ENCODE measurements at regions not wholly inside any gene's neighbourhood (a gene's known extent, or its start where the extent isn't known, plus 50 kb on each side); places are given as distances from the start of the nearest gene placed in this dataset.
"Not testable (repeated sequence)": the region's sequence is repeated elsewhere in the genome, so short reads cannot be mapped to it uniquely, and the experiment has no call there.

DNA sequence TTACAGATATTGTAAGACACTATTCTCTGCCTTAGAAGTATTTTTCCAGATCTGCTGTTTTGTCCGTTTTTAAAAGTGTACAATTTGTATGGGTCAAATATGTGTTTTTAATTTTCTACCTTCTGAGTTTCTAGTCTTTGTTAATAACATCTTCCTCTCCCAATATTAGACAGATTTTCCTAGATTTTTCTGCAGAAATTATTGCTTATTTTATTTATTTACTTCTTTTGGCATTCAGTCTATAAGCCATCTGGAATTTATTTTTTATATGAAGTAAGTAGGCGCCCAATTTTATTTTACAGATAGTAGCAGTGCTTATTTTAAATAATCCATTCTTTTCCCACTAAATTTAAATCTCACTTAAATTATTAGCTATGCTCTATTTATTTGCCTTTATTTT is 103.1 kb upstream of the PLEKHG1 start:
- DNase-seq (ENCODE audit: low read depth): no peak

DNA sequence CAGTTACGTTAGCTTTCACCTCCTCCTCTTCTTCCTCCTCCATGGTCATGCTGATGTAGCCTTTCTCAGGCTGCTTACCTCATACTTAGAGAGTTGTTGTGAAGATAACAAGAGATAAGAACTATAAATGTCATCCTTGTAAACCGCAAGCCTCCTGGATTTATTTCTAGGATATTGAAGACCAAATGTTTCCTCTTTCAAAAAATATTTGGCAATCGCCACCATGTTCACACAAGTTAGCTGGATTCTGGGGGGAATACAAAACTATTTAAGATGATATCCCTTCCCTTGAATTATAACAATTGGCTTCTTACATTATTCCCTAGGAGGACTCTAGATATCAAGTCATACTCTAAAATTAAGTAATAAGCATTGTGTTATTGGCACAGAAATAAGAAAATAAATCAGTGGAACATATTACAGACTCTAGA is 99.8 kb upstream of the PLEKHG1 start:
- DNase-seq (ENCODE audit: low read depth): no peak

DNA sequence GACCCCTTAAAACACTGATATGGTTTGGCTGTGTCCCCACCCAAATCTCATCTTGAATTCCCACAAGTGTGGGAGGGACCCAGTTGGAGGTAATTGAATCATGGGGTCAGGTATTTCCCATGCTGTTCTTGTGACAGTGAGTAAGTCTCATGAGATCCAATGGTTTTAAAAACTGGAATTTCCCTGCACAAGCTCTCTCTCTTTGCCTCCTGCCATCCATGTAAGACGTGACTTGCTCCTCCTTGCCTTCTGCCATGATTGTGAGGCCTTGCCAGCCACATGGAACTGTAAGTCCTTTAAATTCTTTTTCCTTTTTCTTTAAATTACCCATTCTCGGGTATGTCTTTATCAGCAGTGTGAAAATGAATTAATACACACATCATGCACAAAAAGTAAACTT is 99.1 kb upstream of the PLEKHG1 start:
- not testable (repeated sequence) for DNase-seq (ENCODE audit: low read depth)

DNA sequence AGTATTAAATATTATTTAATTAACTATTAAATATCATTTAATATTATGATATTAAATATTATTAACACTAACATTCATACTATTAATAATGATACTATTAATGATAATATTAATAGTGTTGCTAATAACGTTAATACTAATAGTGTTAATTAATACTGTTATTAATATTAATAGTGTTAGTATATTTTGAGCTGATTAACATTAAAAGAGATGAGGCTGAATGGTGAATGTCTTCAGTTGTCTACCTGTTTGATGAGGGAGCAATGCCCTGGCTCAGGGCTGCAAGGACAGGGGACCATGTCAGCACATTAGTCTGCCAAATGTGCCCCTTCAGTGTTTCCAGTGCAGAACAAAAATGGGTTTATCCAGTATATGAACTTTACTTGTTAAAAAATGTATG is 96.6 kb upstream of the PLEKHG1 start:
- DNase-seq (ENCODE audit: low read depth): no peak

- no peak for DNase-seq (ENCODE audit: low read depth)
Measured at GRCh38 chr6:150503586-150504339, 95.9 kb upstream of the PLEKHG1 start.

- DNase-seq (ENCODE audit: low read depth): not testable (repeated sequence)
Measured at GRCh38 chr6:150507361-150507760, 92.3 kb upstream of the PLEKHG1 start.

DNA sequence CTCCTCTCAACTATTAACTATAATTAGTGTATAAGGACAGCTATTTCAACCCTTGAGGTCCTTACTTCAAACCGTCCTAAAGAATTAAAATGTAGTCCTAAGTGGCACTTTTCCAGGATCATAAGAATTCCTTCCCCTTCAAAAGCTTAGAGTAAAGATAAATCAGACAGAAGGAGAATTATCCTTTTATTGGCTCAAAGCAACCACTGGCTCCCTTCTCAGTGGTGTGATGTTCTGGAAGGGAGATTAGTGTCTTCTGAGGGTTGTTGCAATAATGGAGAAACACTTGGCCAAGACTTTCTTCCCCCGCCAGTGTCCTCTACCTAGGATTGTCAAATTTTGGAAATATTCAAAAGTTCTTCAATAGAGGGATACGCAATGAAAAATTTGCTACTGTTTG is 89.1 kb upstream of the PLEKHG1 start:
- no peak for DNase-seq (ENCODE audit: low read depth)

GRCh38 chr6:150511313-150511712 is 88.4 kb upstream of the PLEKHG1 start:
- no peak for DNase-seq (ENCODE audit: low read depth)

DNA sequence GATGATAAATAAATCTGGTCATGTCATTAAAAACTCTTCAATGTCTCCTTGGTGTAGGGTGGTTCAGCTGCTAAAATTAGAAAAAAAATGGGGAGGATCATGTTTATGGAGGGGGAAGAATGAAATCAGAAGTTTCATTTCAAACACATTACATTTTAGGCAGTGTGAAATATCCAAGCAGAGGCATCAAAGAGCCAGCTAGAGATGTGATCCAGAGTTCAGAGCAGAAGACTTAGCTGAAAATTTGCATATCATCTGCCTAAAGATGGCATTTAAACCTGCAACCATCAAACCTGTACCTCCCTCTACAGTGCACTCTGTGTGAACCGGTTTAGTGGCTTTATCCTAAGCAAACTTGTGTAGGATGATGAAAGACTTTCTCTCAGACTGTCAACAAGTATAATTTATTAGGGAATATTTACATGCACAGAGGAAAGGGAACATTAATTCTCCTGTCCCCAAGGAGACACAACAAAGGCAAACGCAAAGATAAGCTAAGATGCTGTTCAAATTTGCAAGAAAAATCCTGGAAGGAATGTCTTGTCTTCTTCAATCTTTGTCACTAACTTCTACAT is 84.8 kb upstream of the PLEKHG1 start:
- DNase-seq (ENCODE audit: low read depth): no peak

GRCh38 chr6:150516199-150516598 is 83.5 kb upstream of the PLEKHG1 start:
- DNase-seq (ENCODE audit: low read depth): no peak

DNA sequence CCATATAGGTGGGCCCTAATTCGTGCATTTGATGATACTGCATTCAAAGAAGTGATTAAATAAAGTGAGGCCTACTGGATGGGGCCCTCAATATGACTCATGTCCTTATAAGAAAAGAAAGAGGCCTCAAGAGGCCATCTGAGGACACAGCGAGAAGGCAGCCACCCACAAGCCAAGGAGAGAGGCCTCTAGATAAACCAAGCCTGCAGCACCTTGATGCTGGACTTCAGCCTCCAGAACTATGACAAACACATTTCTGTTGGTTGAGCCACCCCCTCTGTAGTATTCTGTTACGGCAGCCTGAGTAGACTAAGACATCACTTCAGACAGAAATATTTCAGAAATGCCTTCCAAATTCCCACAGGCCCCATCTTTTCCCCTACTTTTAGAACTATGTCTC is 82.5 kb upstream of the PLEKHG1 start:
- no peak for DNase-seq (ENCODE audit: low read depth)

DNA sequence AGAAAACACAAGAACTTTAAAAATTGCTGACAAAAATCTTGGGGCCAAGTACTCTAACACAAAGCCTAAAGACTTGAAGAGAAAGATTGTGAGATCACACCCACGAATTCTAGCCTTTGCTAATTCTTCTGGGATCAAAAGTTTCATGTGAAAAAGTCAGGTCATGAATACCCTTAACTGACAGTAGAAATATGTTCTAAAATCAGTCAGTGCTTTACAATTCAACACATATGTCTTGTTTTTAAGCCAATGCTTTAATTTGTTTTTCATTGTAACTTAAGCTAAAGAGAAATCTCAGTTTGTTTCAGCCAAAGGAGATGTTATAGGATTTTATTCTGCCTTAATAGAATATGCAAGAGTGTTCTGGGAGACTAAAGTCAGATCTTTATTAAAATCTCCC is 78.2 kb upstream of the PLEKHG1 start:
- DNase-seq (ENCODE audit: low read depth): no peak

- DNase-seq (ENCODE audit: low read depth): not testable (repeated sequence)
Measured at GRCh38 chr6:150523216-150523615, 76.5 kb upstream of the PLEKHG1 start.

DNA sequence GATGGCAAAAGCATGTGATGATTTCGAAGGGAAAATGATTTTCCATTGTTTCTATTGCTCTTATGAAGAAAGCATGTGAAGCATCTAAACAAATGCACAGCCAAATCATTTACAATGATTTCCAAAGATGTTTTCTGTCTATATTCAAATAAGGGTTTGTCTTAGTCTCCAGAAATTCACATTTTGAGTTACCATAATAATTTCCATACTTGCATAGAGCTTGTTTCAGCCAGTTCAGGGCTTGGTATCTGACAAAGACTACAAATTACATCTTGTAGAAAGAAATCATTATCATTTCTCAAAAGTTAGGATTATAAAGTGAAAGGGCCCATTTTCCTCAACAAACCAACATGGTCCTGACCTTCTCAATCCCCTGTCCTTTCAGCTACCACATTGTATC is 74.4 kb upstream of the PLEKHG1 start:
- DNase-seq (ENCODE audit: low read depth): no peak

GRCh38 chr6:150527100-150527499 is 72.6 kb upstream of the PLEKHG1 start:
- DNase-seq (ENCODE audit: low read depth): no peak

DNA sequence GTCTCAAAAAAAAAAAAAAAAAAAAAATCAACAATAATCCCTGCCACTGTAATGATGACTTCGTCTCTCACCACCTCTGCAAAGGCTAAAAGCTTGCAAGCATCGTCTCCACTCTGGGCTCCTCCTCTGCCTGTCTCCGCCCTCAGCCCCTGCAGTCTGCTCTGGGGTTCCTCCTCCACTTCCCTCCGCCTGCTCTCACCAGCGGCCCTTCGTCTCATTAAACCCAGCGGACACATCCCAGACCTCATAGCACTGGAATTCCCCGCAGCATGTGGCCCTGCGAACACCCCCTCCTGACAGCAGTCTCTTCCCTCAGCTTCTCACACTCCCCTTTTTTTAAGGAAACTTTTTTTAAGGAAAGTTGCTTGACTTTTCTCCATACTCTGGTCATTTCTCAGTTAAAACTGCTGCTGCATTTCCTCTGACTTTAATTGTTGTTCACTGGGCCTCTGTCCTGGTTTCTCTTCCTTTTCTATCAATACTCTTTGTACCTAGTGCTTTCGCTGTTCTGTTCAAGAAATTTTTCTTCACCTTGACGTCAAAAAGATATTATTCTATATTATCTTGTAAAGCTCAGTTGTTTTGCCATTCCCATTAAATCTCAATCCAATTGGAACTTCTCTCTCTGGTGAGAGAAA is 70.9 kb upstream of the PLEKHG1 start:
- no peak for DNase-seq (ENCODE audit: low read depth)

DNA sequence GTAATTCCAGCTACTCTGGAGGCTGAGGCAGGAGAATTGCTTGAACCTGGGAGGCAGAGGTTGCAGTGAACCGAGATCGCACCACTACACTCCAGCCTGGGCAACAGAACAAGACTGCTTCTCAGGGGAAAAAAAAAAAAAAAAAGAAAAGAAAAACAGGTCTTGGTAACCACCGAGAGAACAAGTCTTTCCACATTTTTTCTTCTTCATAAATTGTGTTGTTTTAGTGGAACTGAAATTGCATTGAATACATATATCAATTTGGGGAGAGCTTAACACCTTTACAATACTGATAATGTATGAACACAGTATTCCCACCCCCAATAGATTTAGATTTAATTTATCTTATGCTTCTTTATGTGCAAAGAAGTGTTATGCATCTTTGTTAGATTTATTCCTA is 70.0 kb upstream of the PLEKHG1 start:
- no peak for DNase-seq (ENCODE audit: low read depth)

- no peak for DNase-seq (ENCODE audit: low read depth)
Measured at GRCh38 chr6:150531957-150532356, 67.7 kb upstream of the PLEKHG1 start.

DNA sequence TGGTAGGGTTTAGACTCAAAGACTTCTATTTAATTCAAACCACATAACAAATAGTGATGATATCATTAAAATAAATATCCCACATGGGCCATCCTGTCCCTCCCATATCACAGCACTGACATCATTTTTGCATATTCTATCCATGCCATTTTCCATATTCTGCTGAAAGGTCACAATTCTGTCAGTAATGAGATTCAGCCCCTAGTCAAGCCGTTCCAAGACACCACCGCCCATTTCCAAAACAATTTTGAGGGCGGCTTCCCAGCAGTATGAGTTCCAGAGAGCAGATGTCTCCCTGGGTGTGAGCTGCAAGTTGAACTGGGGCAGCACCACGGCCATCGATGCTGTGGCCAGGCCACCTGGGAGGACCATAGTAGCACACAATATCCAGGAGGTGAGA is 65.1 kb upstream of the PLEKHG1 start:
- DNase-seq (ENCODE audit: low read depth): no peak

GRCh38 chr6:150535151-150535804 is 64.4 kb upstream of the PLEKHG1 start:
- no peak for DNase-seq (ENCODE audit: low read depth)

DNA sequence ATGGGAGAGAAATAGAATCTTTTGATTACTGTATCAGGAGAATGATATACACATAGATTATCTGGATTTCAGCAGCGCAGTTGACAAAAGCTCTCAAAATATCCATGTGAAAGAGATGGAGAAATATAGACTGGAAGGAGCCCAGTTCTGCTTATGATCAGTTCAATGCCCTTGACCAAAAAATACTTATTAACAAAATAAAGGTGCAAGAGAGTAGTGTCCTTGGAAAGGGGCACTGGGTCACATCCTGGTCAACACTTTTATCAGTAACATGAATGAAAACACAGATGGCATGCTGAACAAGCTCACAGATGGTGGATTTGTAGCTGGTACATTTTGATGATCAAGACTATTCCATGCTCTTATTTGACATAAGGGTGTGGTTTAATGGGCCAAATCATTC is 63.9 kb upstream of the PLEKHG1 start:
- DNase-seq (ENCODE audit: low read depth): no peak

DNA sequence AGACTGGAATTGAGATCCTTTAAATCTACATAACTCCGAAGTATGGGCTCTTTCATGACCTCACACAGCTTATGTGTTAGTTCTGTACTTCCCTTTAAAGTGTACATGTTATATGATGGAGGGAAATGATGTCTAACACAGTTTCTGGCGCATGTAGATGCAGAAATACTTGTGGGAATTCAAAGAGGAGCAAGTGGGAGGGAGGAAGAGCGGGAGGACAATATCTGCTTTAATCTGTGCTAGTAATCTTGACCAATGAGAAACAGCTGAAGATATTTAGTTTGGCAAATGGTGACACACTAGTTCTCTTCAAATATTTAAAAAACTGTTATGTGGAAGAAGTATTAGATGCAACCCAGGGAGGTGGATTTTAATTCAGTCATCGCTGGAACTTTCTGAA is 62.9 kb upstream of the PLEKHG1 start:
- no peak for DNase-seq (ENCODE audit: low read depth)

DNA sequence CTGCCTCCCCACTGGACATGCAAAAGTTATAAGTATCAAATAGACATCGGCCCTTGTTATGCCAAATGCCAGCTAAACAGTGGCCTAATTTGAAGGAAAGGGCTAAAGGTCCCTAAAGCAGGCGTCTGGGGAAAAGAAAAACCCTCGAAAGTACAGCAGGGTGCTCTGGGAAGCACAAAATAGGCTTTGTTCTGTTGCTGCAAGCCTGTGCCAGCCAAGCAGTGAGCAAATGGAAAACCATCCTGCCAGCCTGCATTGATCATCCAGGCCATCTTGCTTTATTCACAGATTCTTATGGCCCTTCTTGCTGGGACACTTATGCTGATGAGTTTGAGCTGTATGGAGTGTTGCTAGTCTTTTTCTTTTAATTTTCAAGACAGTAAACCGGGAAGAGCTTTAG is 62.2 kb upstream of the PLEKHG1 start:
- no peak for DNase-seq (ENCODE audit: low read depth)
